ES-I3 (cell line): ENCODE measurements at regions not wholly inside any gene's neighbourhood (a gene's known extent, or its start where the extent isn't known, plus 50 kb on each side); places are given as distances from the start of the nearest gene placed in this dataset.

Source experiments
- H3K36me3 ChIP-seq: 2 replicates; pipeline ENCODE4 v1.6.1; 2013; ENCODE audit warnings: mild to moderate bottlenecking, low read length, control low read depth, moderate library complexity; ENCODE audit not compliant: insufficient read depth
- H3K4me1 ChIP-seq: 2 replicates; pipeline ENCODE4 v1.6.1; 2013; ENCODE audit warnings: mild to moderate bottlenecking, control low read depth, low read length; ENCODE audit not compliant: insufficient read depth
- H3K9ac ChIP-seq: 2 replicates; pipeline ENCODE4 v1.6.1; 2013; ENCODE audit warnings: low read depth, mild to moderate bottlenecking, low read length, moderate library complexity
- H3K9me3 ChIP-seq: 2 replicates; pipeline ENCODE4 v1.6.1; 2013; ENCODE audit warnings: mild to moderate bottlenecking, low read length, moderate library complexity; ENCODE audit not compliant: control insufficient read depth, insufficient read depth

GRCh38 chr19:13606156-13606555, 99.9 kb upstream of the CACNA1A start:
- H3K9me3 ChIP-seq = no peaks in the 10 kb centered on the region
- H3K36me3 ChIP-seq = no peaks in the 10 kb centered on the region
- H3K9ac ChIP-seq = no peak overlapping the region
- no peaks in the 10 kb centered on the region for H3K4me1 ChIP-seq

DNA sequence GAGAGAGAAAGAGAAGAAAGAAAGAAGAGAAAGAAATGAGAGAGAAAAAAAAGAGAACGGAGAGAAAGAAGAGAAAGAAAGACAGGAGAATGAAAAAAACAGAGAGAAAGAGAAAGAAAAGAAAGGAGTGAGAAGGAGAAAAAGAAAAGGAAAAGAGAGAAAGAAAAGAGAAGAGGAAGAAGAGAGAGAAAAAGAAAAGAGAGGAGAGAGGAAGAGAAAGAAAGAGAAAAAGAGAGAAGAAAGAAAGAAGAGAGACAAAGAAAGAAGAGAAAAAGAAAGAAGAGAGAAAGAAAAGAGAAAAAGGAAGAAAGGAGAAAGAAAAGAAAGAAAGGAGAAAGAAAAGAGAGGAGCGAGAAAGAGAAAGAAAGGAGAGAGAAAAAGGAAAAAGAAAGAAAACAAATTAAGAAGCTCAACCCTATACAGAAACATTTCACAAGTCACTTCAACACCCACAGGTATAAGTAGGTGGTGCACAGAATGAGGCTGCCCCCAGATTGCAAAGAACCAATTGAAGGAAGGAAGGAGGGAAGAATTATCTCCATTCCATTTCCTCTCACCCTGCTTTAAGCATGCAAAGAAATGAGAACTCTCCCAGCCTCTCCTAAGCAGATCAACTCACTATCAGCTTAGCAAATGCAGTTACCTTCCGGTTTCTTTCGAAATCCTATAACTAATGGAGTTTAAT, 98.8 kb upstream of the CACNA1A start:
- H3K9me3 ChIP-seq = no peaks in the 10 kb centered on the region
- no peaks in the 10 kb centered on the region for H3K36me3 ChIP-seq
- no peak overlapping the region for H3K9ac ChIP-seq
- no peaks in the 10 kb centered on the region for H3K4me1 ChIP-seq

- Histone ChIP-seq H3K9ac (no peak overlapping the region), H3K36me3 (no peaks in the 10 kb centered on the region), H3K4me1 (peaks cover 3% of the 10 kb centered on the region; the same call in 1 of the 2 replicates)
Measured at GRCh38 chr19:13600802-13601201, 94.5 kb upstream of the CACNA1A start.

DNA sequence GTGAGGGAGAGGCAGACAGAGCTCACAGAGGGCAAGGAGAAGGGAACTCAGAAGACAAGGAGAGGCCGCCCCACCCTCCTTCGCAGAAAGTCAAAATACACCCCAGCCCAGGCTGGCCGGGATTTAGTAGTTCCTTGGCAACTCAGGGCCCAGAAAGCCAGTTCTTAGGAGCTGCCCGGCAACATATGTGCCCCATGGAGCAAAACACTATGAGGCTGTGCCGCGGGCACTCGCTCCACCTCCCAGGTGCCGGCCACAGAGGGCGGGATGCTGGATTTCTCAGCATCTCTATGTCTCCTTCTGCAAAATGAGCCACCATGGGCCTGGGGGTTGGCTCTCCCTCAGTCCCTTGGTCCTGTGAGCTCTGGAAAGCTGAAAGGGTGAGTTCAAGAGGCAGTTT, 93.8 kb upstream of the CACNA1A start:
- Histone ChIP-seq H3K9me3 (no peaks in the 10 kb centered on the region), H3K36me3 (no peaks in the 10 kb centered on the region), H3K9ac (no peak overlapping the region), H3K4me1 (peaks cover 3% of the 10 kb centered on the region; the same call in 1 of the 2 replicates)

More at GRCh38 chr19:13600802-13601201, 94.5 kb upstream of the CACNA1A start:
- H3K9me3 ChIP-seq = no peaks in the 10 kb centered on the region

GRCh38 chr19:13599681-13600080, 93.4 kb upstream of the CACNA1A start:
- Histone ChIP-seq H3K9ac (no peak overlapping the region), H3K9me3 (no peaks in the 10 kb centered on the region), H3K4me1 (peaks cover 3% of the 10 kb centered on the region; the same call in 1 of the 2 replicates), H3K36me3 (no peaks in the 10 kb centered on the region)

DNA sequence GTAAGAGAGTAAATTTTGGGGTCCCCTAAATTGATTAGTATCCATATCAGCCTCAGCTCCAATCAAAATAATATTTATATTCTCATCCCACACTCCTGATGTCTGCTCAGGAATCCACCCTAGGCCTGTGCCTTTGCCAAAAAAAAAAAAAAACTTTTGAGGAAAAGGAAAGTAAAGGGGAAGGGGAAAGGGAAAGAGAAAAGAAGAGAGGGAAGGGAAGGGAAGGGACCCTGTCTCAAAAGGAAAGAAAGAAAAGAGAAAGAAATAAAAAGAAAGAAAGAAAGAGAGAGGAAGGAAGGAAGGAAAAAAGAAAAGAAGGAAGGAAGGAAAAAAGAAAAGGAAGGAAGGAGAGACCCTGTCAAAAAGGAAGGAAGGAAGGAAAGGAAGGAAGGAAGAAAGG, 91.8 kb upstream of the CACNA1A start:
- Histone ChIP-seq H3K9me3 (no peaks in the 10 kb centered on the region), H3K9ac (no peak overlapping the region), H3K36me3 (no peaks in the 10 kb centered on the region), H3K4me1 (peaks cover 3% of the 10 kb centered on the region; the same call in 1 of the 2 replicates)

DNA sequence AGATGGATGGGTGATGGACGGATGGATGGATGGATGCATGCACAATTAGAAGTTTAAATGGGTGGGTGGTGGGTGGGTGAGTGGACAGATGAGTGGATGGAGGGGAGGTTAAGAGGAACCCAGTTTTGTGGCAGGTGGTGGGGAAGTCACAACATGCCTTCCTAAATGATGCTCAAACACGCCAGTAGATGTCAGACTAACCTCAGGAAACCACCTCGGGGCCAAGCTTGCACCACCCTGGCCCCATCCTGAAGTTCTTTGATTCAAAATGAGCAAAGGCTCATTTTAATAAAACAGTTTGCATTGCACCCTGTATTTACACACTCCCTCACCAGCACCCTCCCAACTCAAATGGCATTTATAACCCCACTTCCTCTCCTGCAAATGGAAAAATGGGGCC, 91.4 kb upstream of the CACNA1A start:
- no peaks in the 10 kb centered on the region for H3K36me3 ChIP-seq
- H3K4me1 ChIP-seq = peaks cover 3% of the 10 kb centered on the region; the same call in 1 of the 2 replicates
- no peaks in the 10 kb centered on the region for H3K9me3 ChIP-seq
- H3K9ac ChIP-seq = no peak overlapping the region

- no peaks in the 10 kb centered on the region for H3K36me3 ChIP-seq
- H3K9me3 ChIP-seq = no peaks in the 10 kb centered on the region
- no peak overlapping the region for H3K9ac ChIP-seq
- no peaks in the 10 kb centered on the region for H3K4me1 ChIP-seq
Measured at GRCh38 chr19:13588957-13589833, 82.9 kb upstream of the CACNA1A start.

- Histone ChIP-seq H3K36me3 (no peaks in the 10 kb centered on the region), H3K9ac (no peak overlapping the region), H3K9me3 (no peaks in the 10 kb centered on the region), H3K4me1 (no peaks in the 10 kb centered on the region)
Measured at GRCh38 chr19:13585512-13585911, 79.2 kb upstream of the CACNA1A start.

GRCh38 chr19:13583753-13584152, 77.5 kb upstream of the CACNA1A start:
- H3K9me3 ChIP-seq = no peaks in the 10 kb centered on the region
- no peak overlapping the region for H3K9ac ChIP-seq
- no peaks in the 10 kb centered on the region for H3K36me3 ChIP-seq
- no peaks in the 10 kb centered on the region for H3K4me1 ChIP-seq

DNA sequence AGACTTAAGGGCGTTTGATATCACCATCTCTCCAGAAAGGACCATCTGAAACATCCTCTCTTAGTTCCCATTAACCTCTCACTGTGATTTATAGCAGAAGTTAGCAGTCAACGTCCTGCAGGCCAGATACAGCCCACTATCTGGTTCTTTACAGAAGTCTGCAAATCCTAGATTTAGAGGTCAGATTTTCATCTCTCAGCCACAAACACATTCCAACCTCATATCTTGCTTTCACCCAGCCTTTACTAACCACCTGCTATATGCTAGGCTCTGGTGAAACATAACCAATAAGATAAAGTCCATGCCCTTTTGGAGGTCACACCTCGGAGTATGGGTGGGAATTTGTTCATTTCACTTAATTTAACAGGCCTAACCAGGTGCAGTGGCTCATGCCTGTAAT, 76.8 kb upstream of the CACNA1A start:
- no peaks in the 10 kb centered on the region for H3K4me1 ChIP-seq
- no peaks in the 10 kb centered on the region for H3K9me3 ChIP-seq
- no peaks in the 10 kb centered on the region for H3K36me3 ChIP-seq
- H3K9ac ChIP-seq = no peak overlapping the region

GRCh38 chr19:13581576-13581975, 75.3 kb upstream of the CACNA1A start:
- Histone ChIP-seq H3K36me3 (no peaks in the 10 kb centered on the region), H3K9ac (no peak overlapping the region), H3K4me1 (no peaks in the 10 kb centered on the region), H3K9me3 (no peaks in the 10 kb centered on the region)

DNA sequence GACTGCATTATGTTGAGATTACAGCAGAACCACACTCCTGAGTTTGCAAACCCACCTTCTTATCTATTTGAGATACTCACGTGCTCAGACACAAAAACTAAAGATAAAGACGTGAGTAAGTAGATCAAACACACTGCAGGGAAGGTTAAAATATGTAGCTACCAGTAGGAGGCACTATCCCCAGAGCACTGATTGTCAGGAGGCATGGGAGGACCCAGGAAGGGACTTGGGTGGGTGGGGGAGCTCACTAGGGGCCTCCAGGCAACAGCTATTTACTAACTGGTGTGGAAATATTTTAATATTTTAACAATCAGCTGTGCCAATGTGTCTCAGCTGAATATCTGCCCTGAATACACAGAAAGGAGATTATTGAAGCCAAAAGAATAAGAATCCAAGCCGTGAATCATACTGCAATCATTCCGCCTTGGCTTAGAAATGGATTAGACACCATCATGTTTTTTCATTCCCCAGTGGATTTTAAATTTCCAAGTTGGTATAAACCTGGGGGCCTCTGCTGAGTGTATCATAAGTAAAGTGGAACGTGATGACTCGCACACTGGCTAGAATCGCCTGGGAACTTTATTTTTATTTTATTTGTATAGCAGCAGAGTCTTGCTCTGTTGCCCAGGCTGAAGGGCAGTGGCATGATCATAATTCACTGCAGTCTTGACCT, 73.2 kb upstream of the CACNA1A start:
- H3K4me1 ChIP-seq = no peaks in the 10 kb centered on the region
- no peak overlapping the region for H3K9ac ChIP-seq
- no peaks in the 10 kb centered on the region; the same call in 1 of the 2 replicates for H3K9me3 ChIP-seq
- H3K36me3 ChIP-seq = no peaks in the 10 kb centered on the region; the same call in 1 of the 2 replicates

DNA sequence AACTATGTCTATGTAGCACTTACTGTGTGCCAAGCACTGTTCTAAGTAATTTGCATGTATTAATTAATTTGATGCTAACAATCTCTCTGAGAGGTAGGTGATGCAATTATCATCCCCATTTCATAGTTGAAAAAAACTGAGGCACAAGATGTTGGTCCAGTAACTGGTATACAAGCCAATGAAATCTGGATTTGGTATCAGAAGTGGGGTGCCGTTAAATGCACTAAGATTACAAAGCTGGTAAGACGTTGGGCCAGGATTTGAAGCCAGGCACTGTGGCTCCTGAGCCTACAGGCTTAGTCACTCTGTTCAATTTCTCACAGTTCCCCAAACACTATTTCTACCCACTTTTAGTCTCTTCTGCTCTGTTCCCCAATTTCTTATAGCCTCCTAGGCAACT, 70.4 kb upstream of the CACNA1A start:
- no peaks in the 10 kb centered on the region; the same call in 1 of the 2 replicates for H3K9me3 ChIP-seq
- H3K36me3 ChIP-seq = no peaks in the 10 kb centered on the region; the same call in 1 of the 2 replicates
- no peak overlapping the region for H3K9ac ChIP-seq
- H3K4me1 ChIP-seq = peaks cover 7% of the 10 kb centered on the region; the same call in 1 of the 2 replicates
